Hepatocyte (in vitro differentiated cells): ENCODE measurements at regions not wholly inside any gene's neighbourhood (a gene's known extent, or its start where the extent isn't known, plus 50 kb on each side); places are given as distances from the start of the nearest gene placed in this dataset.

Experiments
- CTCF ChIP-seq: fragments of 200-600 bp; sonication (generic); IDR thresholded peaks from 2 replicates; pipeline ENCODE4 v1.5.1; 2016; ENCODE audit warnings: antibody characterized with exemption, mild to moderate bottlenecking; ENCODE audit not compliant: poor library complexity
- EZH2 ChIP-seq: fragments of 200-600 bp; sonication (generic); IDR thresholded peaks from 2 replicates; pipeline ENCODE4 v1.6.1; 2016; ENCODE audit warnings: antibody characterized with exemption, mild to moderate bottlenecking, borderline replicate concordance

- TF ChIP-seq CTCF, result no peak
- TF ChIP-seq EZH2, result no peak
Measured at GRCh38 chr14:89697281-89698060, 257.1 kb downstream of the EFCAB11 start.
